Upper lobe of right lung (tissue), 1 donor: ENCODE measurements at regions not wholly inside any gene's neighbourhood (a gene's known extent, or its start where the extent isn't known, plus 50 kb on each side); places are given as distances from the start of the nearest gene placed in this dataset.
A peak's percentile ranks its signal among the peaks of the same experiment; 100 is the strongest.

Experiments used
- ATAC-seq: fragments of 200-7000 bp; cut with Tn5 transposase; one replicate; pipeline ENCODE4 v1.9.1; 2020; ENCODE audit warnings: mild to moderate bottlenecking, moderate library complexity
- DNase-seq: peaks from one replicate; pipeline ENCODE4 v3.0.0-alpha.2; 2020
- H3K27ac ChIP-seq: fragments of 200-600 bp; one replicate; pipeline ENCODE4 v1.8.0; 2022
- H3K27me3 ChIP-seq: fragments of 200-600 bp; one replicate; pipeline ENCODE4 v1.8.0; 2022; ENCODE audit warnings: mild to moderate bottlenecking
- H3K36me3 ChIP-seq: fragments of 200-600 bp; one replicate; pipeline ENCODE4 v1.8.0; 2022
- H3K4me1 ChIP-seq: fragments of 200-600 bp; one replicate; pipeline ENCODE4 v1.8.0; 2022
- H3K4me3 ChIP-seq: fragments of 200-600 bp; one replicate; pipeline ENCODE4 v1.8.0; 2022; ENCODE audit warnings: mild to moderate bottlenecking
- H3K9me3 ChIP-seq: fragments of 200-600 bp; one replicate; pipeline ENCODE4 v1.8.0; 2022
- intact Hi-C: fragments of 100-400 bp; cut with DNase I; formaldehyde crosslinking; loops from one replicate; pipeline ENCODE4 v1.11.0; 2022
- TF ChIP-seq, protein P1 (sequence below): fragments of 200-600 bp; IDR thresholded peaks from one replicate; pipeline ENCODE4 v1.8.0; 2022; ENCODE audit warnings: antibody characterized with exemption
- donor health status: DM: no; HTN: yes; CAD: no; lungs with severe emphysema.

DNA sequence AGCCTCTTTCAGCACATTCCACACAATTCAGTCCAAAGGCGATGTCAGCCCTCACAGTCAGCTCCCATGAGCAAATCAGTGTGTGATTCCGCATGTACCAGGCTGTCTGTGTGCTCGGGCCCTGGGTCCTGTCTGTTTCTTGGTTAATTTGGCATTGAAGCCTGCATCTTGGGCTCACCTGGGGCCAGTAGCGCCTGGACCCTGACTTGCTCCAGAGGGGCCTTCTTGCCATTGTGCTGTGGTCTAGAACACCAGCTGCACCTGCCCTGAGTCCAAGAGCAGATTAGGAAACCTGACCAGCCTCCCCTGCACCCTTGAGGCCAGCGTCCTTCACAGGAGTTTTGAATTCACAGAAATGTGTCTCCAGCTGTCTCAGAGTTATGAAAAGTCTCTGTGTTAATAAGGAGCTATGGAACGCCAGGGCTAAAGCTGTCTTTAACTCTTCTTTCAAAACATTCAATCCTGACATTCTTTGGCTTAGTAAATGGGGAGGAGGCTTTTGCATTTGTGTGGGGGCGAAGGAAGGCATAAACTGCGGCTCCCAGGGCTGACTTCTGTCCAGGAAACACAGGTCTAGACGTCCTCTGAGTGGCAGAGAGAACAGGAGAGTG, 102.2 kb downstream of the ARF6 start:
- Histone ChIP-seq H3K27ac (no peak overlapping the region), H3K27me3 (no peaks in the 10 kb centered on the region), H3K4me1 (peaks cover 14% of the 10 kb centered on the region), H3K4me3 (no peak overlapping the region), H3K36me3 (no peaks in the 10 kb centered on the region), H3K9me3 (no peaks in the 10 kb centered on the region)
- intact Hi-C loops = no loop called here
- ATAC-seq (no peak), DNase-seq (no peak)
- TF ChIP-seq, protein P1, sequence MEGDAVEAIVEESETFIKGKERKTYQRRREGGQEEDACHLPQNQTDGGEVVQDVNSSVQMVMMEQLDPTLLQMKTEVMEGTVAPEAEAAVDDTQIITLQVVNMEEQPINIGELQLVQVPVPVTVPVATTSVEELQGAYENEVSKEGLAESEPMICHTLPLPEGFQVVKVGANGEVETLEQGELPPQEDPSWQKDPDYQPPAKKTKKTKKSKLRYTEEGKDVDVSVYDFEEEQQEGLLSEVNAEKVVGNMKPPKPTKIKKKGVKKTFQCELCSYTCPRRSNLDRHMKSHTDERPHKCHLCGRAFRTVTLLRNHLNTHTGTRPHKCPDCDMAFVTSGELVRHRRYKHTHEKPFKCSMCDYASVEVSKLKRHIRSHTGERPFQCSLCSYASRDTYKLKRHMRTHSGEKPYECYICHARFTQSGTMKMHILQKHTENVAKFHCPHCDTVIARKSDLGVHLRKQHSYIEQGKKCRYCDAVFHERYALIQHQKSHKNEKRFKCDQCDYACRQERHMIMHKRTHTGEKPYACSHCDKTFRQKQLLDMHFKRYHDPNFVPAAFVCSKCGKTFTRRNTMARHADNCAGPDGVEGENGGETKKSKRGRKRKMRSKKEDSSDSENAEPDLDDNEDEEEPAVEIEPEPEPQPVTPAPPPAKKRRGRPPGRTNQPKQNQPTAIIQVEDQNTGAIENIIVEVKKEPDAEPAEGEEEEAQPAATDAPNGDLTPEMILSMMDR = no peak

- TF ChIP-seq, protein P1 = no peak
- H3K4me3 ChIP-seq = no peak overlapping the region
- no peaks in the 10 kb centered on the region for H3K9me3 ChIP-seq
- peak overlapping the region; percentile 8 for H3K27ac ChIP-seq
- no peaks in the 10 kb centered on the region for H3K36me3 ChIP-seq
- ATAC-seq (no peak), DNase-seq (no peak)
- H3K27me3 ChIP-seq = no peaks in the 10 kb centered on the region
- intact Hi-C loops = no loop called here
- peaks cover 37% of the 10 kb centered on the region for H3K4me1 ChIP-seq
These were observed 105.1 kb downstream of the ARF6 start for GRCh38 chr14:49997991-49998390.

DNA sequence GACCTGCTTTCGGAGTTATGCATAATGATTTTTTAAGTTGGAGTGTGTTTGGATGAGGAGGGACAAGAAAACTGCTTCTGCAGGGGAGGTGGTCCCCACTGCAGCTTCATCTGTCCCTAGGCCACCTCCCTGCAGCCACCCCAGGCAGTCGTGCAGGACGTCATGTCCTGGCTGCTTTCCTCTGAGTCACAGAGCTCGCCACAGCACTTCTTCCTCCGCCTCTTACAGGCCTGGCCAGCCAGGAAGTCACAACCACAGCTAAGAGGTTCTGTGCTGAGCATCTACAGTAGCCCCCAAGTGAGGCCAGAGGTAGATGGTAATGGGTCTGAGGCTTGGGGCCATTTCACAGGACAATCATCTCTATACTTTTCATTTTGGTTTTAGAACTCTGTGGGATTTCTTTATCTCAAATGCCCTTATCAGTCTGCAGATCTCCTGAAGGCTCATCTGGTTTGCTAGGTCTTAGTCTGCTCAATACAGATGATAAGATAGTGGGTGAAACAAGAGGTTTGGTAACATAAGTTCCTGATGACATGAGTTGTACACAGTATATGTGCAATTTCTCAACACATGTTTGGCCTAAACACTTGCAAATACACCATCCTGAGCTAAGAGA, 106.4 kb downstream of the ARF6 start:
- ATAC-seq (peak; percentile 71), DNase-seq (peak; percentile 83)
- Histone ChIP-seq H3K27ac (peak overlapping the region; percentile 93), H3K9me3 (no peaks in the 10 kb centered on the region), H3K4me1 (peaks cover 43% of the 10 kb centered on the region), H3K36me3 (no peaks in the 10 kb centered on the region), H3K4me3 (no peak overlapping the region), H3K27me3 (no peaks in the 10 kb centered on the region)
- TF ChIP-seq, protein P1 = no peak
- intact Hi-C loops = no loop called here

DNA sequence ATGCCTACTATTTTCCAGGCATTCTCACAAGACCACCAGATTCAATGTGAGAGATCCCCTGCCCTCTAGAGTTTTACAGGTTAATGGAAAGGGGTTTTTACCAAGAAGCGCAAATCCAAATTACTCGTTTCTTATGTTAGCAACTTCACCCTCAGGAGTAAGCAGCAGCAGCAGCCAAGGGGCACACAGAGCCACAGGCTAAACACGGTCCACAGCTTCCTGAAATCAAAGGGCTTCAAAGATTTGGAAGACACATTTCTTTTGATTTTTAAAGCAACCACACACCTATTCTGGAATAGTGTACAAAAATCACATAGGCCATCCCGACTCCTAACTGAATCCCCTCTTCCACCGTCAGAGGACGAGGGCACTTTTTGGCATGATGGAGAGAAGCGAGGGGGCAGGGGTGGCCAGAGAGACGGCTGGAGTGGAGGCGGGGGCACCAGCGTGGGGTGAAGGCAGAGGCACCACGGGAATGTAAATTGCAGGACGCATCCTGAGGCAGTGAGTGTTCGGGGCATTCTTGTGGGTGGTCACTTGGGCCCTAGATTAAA, 107.0 kb downstream of the ARF6 start:
- no peaks in the 10 kb centered on the region for H3K9me3 ChIP-seq
- H3K27me3 ChIP-seq = no peaks in the 10 kb centered on the region
- ATAC-seq = no peak
- H3K4me3 ChIP-seq = peak overlapping the region; percentile 24
- no peak for DNase-seq
- H3K4me1 ChIP-seq = peaks cover 45% of the 10 kb centered on the region
- TF ChIP-seq, protein P1 = no peak
- peak overlapping the region; percentile 93 for H3K27ac ChIP-seq
- no peaks in the 10 kb centered on the region for H3K36me3 ChIP-seq
- intact Hi-C loops = loop anchor here (5.0 kb wide), 2 partner anchors 102 to 108 kb away; partner anchors contain the start of gene ARF6

- H3K27me3 ChIP-seq = no peaks in the 10 kb centered on the region
- peaks cover 45% of the 10 kb centered on the region for H3K4me1 ChIP-seq
- H3K36me3 ChIP-seq = no peaks in the 10 kb centered on the region
- ATAC-seq (peak; percentile 31), DNase-seq (peak; percentile 81)
- peak overlapping the region; percentile 93 for H3K27ac ChIP-seq
- TF ChIP-seq, protein P1 = no peak
- intact Hi-C loops = loop anchor here (5.0 kb wide), 2 partner anchors 102 to 108 kb away; partner anchors contain the start of gene ARF6
- H3K9me3 ChIP-seq = no peaks in the 10 kb centered on the region
- peak overlapping the region; percentile 24 for H3K4me3 ChIP-seq
These were observed 107.7 kb downstream of the ARF6 start for GRCh38 chr14:50000380-50001150.
